Osteoblast (primary cell): ENCODE measurements at regions not wholly inside any gene's neighbourhood (a gene's known extent, or its start where the extent isn't known, plus 50 kb on each side); places are given as distances from the start of the nearest gene placed in this dataset.

Experiments
- DNase-seq: peaks from one replicate; pipeline ENCODE4 v3.0.0; 2011; ENCODE audit warnings: low spot score, mixed read lengths; ENCODE audit not compliant: insufficient read length; ENCODE audit errors: missing footprints
- H2AFZ ChIP-seq: 2 replicates; pipeline ENCODE4 v1.6.0; 2011; ENCODE audit warnings: mild to moderate bottlenecking, low read length
- H3K27ac ChIP-seq: 2 replicates; pipeline ENCODE4 v1.5.1; 2011; ENCODE audit warnings: mild to moderate bottlenecking, low read depth, low read length, moderate library complexity
- H3K27me3 ChIP-seq: 2 replicates; pipeline ENCODE4 v1.6.0; 2012; ENCODE audit warnings: mild to moderate bottlenecking, control low read depth, inconsistent platforms, low read length, moderate library complexity; ENCODE audit not compliant: insufficient read depth
- H3K36me3 ChIP-seq: 2 replicates; pipeline ENCODE4 v1.5.1; 2011; ENCODE audit warnings: mild to moderate bottlenecking, low read length, control low read depth, moderate library complexity; ENCODE audit not compliant: insufficient read depth
- H3K4me1 ChIP-seq: 2 replicates; pipeline ENCODE4 v1.5.1; 2011; ENCODE audit warnings: mild to moderate bottlenecking, low read length, control low read depth, moderate library complexity; ENCODE audit not compliant: insufficient read depth
- H3K4me2 ChIP-seq: 2 replicates; pipeline ENCODE4 v1.6.0; 2011; ENCODE audit warnings: mild to moderate bottlenecking, low read length; ENCODE audit not compliant: insufficient read depth
- H3K4me3 ChIP-seq: fragments of 200-600 bp; sonication (generic); 3 replicates; pipeline ENCODE4 v1.5.1; 2012; ENCODE audit warnings: mild to moderate bottlenecking, low read length, inconsistent platforms; ENCODE audit not compliant: insufficient read depth
- H3K79me2 ChIP-seq: 2 replicates; pipeline ENCODE4 v1.6.0; 2012; ENCODE audit warnings: mild to moderate bottlenecking, low read length, control low read depth, inconsistent platforms; ENCODE audit not compliant: insufficient read depth
- H3K9me3 ChIP-seq: 2 replicates; pipeline ENCODE4 v1.5.1; 2011; ENCODE audit warnings: low read depth, low read length, control low read depth
- H4K20me1 ChIP-seq: 2 replicates; pipeline ENCODE4 v1.6.0; 2012; ENCODE audit warnings: mild to moderate bottlenecking, low read length, control low read depth; ENCODE audit not compliant: insufficient read depth
- TF ChIP-seq, protein P1 (sequence below): IDR thresholded peaks from 2 replicates; pipeline ENCODE4 v1.5.1; 2011; ENCODE audit warnings: mild to moderate bottlenecking, low read depth, low read length, moderate library complexity; ENCODE audit errors: extremely low read depth

DNA sequence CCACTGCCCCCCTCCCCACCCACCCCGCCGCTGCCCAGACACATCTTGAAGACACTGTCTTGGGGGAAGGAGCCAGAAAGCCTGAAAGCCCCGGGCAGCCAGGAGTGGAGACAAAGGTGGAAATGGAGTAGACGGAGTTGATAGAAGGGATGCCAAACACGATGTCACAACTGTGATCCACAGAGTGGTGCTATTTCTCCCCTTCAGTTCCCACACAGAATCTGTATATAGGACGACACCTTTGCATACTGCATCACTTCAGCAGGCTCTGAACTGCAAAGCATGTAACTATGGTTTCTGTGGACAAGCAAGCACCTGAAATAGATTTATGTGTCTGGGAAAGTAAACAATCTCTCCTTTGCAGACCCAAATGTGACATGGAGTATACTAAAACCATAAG lies 56.4 kb upstream of the F13A1 start:
- no peaks in the 10 kb centered on the region for H3K4me1 ChIP-seq
- H2AFZ ChIP-seq = no peak overlapping the region
- no peaks in the 10 kb centered on the region for H3K9me3 ChIP-seq
- H3K36me3 ChIP-seq = no peaks in the 10 kb centered on the region
- H3K27me3 ChIP-seq = no peaks in the 10 kb centered on the region
- H3K27ac ChIP-seq = no peak overlapping the region
- no peak overlapping the region for H3K4me3 ChIP-seq
- H4K20me1 ChIP-seq = no peaks in the 10 kb centered on the region
- H3K4me2 ChIP-seq = no peak overlapping the region
- DNase-seq = no peak
- H3K79me2 ChIP-seq = no peaks in the 10 kb centered on the region
- TF ChIP-seq, protein P1, sequence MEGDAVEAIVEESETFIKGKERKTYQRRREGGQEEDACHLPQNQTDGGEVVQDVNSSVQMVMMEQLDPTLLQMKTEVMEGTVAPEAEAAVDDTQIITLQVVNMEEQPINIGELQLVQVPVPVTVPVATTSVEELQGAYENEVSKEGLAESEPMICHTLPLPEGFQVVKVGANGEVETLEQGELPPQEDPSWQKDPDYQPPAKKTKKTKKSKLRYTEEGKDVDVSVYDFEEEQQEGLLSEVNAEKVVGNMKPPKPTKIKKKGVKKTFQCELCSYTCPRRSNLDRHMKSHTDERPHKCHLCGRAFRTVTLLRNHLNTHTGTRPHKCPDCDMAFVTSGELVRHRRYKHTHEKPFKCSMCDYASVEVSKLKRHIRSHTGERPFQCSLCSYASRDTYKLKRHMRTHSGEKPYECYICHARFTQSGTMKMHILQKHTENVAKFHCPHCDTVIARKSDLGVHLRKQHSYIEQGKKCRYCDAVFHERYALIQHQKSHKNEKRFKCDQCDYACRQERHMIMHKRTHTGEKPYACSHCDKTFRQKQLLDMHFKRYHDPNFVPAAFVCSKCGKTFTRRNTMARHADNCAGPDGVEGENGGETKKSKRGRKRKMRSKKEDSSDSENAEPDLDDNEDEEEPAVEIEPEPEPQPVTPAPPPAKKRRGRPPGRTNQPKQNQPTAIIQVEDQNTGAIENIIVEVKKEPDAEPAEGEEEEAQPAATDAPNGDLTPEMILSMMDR = no peak

DNA sequence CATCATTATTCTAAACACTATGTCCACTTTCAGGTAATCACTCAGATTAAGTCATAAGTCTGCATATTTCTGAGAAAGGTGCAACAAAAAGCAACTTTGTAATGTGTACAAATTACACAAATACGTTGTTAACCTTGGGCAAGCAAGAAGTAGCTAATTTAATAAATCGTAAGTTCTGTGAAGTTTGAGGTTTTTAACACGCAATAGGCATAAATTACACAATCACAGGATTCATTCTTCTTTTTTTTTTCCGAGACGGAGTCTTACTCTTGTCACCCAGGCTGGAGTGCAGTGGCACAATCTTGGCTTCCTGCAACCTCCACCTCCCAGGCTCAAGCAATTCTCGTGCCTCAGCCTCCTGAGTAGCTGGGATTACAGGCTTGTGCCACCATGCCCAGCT lies 57.2 kb upstream of the F13A1 start:
- H3K4me2 ChIP-seq = no peak overlapping the region

DNA sequence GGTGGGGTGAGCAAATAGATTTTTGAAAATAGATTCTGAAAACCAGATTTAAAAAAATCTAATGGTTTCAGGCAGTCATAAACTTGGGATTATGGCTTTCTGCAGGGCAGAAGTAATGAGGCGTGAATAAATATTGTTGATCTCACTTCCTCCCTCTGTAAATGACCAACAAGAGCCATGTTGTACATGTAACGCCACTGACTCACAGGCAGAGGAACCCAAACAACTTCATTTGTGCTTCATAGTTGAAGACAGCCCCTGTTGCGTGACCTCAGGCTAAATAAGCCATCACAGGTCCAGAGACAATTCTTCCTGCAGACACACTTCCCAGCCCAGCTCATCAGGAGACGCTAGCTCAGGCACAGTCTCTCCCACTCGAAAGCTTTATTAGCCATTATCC lies 59.1 kb upstream of the F13A1 start:
- H3K27me3 ChIP-seq = no peaks in the 10 kb centered on the region
- H2AFZ ChIP-seq = no peak overlapping the region
- no peak overlapping the region for H3K4me3 ChIP-seq
- H3K27ac ChIP-seq = no peak overlapping the region
- H3K9me3 ChIP-seq = no peaks in the 10 kb centered on the region
- H3K36me3 ChIP-seq = no peaks in the 10 kb centered on the region
- TF ChIP-seq, protein P1 = no peak
- DNase-seq = no peak
- H3K4me1 ChIP-seq = no peaks in the 10 kb centered on the region
- H4K20me1 ChIP-seq = no peaks in the 10 kb centered on the region
- no peaks in the 10 kb centered on the region for H3K79me2 ChIP-seq
- no peak overlapping the region for H3K4me2 ChIP-seq

More for the DNA sequence above, 57.2 kb upstream of the F13A1 start:
- Histone ChIP-seq H3K36me3 (no peaks in the 10 kb centered on the region), H3K27ac (no peak overlapping the region), H3K27me3 (no peaks in the 10 kb centered on the region), H3K9me3 (no peaks in the 10 kb centered on the region), H3K79me2 (no peaks in the 10 kb centered on the region), H3K4me3 (no peak overlapping the region), H2AFZ (no peak overlapping the region), H3K4me1 (no peaks in the 10 kb centered on the region), H4K20me1 (no peaks in the 10 kb centered on the region)
- no peak for DNase-seq
- TF ChIP-seq, protein P1 = no peak

DNA sequence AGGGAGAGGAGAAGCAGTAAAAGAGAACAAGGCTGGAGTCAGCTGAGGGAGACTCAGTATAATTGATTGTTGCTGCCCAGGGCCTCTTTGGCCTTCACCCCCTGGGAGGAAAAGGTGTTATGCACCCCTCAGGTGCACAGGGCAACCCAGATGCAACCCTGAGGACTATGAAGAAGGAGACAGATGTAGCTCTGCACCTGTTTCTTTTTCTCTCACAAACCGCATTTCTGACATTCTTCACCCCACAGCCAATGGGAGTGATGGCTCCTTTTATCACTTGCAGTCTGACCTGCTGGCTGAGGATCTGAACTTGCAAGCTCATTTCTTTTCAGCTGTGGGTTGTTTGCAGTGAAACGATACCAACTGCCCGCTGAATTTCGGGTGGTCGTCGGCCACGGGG lies 64.1 kb upstream of the F13A1 start:
- H3K4me2 ChIP-seq = no peak overlapping the region
- no peaks in the 10 kb centered on the region for H3K36me3 ChIP-seq
- TF ChIP-seq, protein P1 = no peak
- no peaks in the 10 kb centered on the region for H3K27me3 ChIP-seq
- no peak overlapping the region for H2AFZ ChIP-seq
- no peak overlapping the region for H3K4me3 ChIP-seq
- no peaks in the 10 kb centered on the region for H3K79me2 ChIP-seq
- H4K20me1 ChIP-seq = no peaks in the 10 kb centered on the region
- no peak for DNase-seq
- H3K27ac ChIP-seq = no peak overlapping the region
- H3K9me3 ChIP-seq = no peaks in the 10 kb centered on the region
- no peaks in the 10 kb centered on the region for H3K4me1 ChIP-seq
